ENCODE measurements at regions not wholly inside any gene's neighbourhood (a gene's known extent, or its start where the extent isn't known, plus 50 kb on each side); places are given as distances from the start of the nearest gene placed in this dataset.

DNA sequence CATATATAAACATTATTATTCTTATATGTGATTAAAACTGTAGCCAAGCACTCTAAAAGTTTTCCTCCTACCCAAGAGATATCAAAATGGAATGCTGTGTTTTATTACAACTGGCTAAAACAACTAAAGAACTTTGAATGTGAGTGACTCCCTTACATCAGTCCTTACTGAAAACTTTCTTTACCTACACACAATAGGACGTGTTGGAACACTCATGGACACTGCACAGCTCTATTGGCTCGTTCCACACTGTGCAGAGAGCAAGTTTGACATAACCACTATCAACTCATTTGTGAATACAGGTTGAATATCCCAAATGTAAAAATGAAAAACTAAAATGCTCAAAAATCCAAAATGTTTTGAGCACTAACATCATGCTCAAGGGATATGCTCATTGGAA lies 650.6 kb downstream of the SLC4A3 start:
- FAIRE-seq (no peak), DNase-seq (ENCODE audit: extremely low spot score, insufficient read length, low read depth) (no peak)

DNA sequence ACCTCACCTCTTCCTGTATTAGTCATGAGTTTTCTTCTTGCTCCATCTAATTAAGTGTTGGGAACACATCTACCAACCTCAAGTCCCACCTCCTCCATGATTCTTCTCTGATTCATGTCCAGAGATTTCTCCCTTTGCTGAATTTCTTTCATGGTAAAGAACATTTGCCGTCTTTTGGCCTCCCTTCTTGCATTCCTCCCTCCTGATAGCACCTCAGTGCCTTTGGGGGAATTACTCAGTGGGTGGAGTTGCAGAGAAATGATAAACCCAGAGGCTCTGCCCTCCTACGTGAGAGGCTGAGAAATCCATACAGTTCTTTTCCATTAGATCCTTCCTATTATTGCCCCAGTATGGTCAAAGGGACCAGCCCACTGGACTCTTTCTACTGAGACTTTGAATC lies 651.9 kb downstream of the SLC4A3 start:
- FAIRE-seq = no peak
- DNase-seq (ENCODE audit: extremely low spot score, insufficient read length, low read depth) = no peak

DNA sequence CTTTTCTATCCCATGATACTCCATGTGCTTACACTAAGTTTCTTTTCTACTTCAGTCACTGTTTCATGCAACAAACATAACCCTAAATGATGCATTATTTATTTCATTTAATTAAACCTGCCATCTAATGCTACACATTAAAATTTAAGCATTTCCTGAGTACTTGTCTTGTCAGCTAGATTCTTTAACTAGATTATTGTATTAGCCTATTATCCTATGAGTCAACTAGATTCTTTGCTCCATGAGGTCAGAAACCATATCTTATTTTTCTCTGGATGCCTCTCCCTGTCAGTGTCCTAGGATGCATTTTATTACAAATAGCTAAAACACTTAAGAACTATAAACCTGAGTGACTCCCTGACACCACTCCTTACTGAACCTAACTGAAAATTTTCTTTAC lies 652.4 kb downstream of the SLC4A3 start:
- FAIRE-seq = no peak

DNA sequence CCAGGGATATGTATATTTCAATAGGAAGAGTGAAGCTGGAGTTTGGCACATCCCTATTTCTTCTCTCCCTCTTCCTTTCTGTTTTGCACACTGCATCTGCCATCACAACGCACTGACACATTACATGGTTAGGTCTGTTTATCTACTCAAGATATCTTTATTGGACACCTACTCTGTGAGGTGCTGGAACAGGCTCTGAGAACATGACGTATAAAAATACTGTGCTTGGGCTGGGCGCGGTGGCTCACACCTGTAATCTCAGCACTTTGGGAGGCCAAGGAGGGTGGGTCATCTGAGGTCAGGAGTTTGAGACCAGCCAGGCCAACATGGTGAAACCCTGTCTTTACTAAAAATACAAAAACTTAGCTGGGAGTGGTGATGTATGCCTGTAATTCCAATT lies 653.3 kb downstream of the SLC4A3 start:
- DNase-seq (ENCODE audit: extremely low spot score, insufficient read length, low read depth) = no peak
- FAIRE-seq = no peak

More for the DNA sequence above, 652.4 kb downstream of the SLC4A3 start:
- no peak for DNase-seq (ENCODE audit: extremely low spot score, insufficient read length, low read depth)

DNA sequence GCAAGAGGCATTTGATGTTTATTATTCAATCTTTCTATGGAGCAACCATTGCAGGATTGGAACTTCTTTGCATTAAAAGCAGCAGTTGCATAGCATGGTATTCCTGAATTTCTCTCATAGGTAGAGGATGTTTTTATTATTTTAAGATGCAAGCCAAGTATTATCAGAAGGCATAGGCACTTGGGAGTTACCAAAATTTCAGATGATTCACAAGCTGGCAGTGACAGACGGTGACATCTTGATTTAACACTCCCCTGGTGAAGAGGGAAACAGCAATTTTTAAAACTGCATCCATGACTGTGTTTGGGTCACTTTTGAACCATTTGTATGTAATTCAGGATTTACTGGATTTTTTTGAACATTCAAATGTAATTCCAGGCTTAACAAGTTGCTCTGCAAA lies 654.3 kb downstream of the SLC4A3 start:
- no peak for FAIRE-seq
- DNase-seq (ENCODE audit: extremely low spot score, insufficient read length, low read depth) = no peak

DNA sequence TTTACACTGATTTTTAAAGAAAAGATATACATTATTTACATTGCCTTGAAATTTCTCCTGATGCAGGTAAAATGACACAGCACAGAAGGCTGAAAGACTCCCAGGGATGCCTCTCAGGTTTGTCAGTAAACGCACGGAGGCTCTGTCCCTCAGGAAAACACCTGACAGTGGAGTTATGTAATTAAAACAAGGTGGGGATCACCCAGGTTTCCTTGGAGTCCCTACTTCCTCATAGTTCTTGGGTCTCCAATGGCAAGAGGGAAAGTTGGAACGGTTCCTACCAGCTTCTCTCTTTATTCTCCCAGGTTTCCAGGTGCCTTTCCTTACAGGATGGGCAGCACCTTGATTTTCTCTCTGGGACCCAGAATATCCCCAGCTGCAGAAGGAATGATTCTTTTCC lies 654.8 kb downstream of the SLC4A3 start:
- DNase-seq (ENCODE audit: extremely low spot score, insufficient read length, low read depth) = no peak
- no peak for FAIRE-seq

DNA sequence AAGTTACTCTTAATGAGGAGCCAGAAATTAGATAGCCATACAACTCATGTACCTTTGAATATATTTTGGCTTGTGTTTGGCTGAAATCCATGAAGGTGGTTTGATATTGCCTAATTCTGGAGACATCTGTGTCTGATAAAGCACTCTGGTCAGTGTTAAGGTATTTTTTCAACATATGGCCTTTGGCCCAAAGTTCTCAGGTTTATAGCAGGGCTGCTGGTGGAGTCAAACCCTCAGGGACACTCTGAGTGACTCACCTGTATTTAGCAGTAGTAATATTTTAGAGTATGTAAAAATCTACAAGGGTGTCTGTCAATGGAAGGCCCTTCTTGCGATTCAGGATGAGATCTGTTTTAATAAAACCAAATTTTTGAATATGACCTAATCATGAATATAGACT lies 666.5 kb downstream of the SLC4A3 start:
- no peak for FAIRE-seq
- no peak for DNase-seq (ENCODE audit: extremely low spot score, insufficient read length, low read depth)

DNA sequence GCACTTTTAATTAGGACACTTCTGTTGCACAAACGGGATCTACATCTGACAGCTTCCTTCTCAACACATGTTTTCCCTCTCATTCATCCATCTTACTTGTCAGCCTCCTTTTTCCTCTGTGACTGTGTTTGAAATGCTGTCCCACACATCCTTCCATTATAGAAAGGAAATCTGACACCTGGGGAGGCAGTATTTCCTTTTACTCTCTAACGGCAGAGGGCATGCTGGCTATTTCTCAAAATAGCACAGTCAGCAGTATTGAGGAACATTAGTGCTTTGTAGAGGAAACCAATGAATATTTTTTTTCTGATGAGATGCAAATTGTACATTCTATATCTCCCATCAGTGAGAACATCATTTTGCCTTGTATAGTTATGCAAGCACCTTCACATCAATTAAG lies 668.7 kb downstream of the SLC4A3 start:
- DNase-seq (ENCODE audit: extremely low spot score, insufficient read length, low read depth) (no peak), FAIRE-seq (no peak)

DNA sequence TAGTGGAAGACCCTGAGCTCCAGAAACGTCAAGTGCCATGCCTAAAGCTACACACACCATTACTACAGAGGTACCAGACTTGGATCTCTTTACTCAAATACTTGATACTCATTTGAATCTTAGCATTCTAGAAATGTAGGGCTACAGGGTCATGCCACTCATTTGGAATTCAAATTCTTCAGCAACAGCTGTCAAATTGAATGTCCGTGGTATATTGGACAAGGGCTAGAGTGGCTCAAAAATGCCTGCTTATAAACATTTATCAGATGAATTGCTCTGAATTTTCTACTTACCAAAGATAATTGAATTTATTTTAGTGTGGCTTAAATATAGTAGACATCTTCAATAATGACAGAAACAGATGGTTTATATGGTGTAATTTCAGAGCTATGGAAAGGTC lies 669.7 kb downstream of the SLC4A3 start:
- DNase-seq (ENCODE audit: extremely low spot score, insufficient read length, low read depth) = no peak
- FAIRE-seq = no peak

DNA sequence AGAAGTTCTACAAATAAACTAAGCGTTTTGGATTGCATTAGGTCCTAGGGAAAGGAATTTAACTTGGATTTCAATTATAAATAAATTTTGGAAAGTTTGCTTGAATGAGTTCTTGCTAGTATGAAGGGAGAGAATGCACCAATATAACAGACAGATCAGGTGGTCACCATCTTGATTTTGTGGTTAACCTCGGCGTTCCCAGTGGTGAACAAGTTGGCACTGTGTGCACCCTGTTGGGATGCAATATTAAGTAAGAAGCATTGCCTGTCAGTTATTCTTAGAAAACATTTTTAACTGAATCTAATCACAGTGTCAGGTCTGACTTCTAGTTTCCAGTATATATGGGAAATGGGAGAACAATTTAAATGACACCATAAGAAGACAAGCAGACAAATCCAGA lies 673.4 kb downstream of the SLC4A3 start:
- FAIRE-seq = no peak
- DNase-seq (ENCODE audit: extremely low spot score, insufficient read length, low read depth) = no peak

DNA sequence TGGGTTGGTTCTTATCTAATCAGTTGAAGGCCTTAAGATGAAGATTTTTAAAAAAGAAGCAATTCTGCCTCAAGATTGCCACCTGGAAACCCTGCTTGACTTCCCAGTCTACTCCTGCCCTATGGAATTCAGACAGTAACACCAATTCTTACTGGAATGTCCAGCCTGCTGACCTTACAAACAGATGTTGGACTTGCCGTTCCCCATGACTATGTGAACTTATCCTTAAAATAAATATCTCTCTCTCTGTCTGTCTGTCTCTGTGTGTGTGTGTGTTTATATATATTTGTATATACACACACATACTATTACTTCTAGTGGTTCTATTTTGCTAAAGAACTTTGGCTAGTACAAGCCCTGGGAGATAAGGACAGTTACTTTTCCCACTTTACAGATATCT lies 675.3 kb downstream of the SLC4A3 start:
- FAIRE-seq (no peak), DNase-seq (ENCODE audit: extremely low spot score, insufficient read length, low read depth) (no peak)

DNA sequence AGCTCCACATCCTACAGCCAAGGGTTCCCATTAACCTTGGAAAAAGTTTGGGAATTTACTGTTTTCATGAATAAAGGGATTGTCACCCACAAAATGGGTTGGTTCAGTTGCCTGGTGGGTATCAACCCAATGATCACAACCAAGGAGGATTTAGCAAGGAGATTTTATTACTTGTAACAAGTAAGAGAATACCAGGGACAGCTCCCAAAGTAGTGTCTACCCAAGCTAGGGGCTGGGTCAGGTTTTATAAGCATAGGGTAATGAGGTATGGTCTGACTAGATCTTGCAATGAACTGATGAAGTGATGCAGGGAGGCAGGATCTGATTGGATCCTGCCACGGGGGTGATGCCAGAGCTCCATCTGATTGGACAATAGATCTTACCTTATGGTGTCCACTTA lies 681.8 kb downstream of the SLC4A3 start:
- FAIRE-seq = no peak

DNA sequence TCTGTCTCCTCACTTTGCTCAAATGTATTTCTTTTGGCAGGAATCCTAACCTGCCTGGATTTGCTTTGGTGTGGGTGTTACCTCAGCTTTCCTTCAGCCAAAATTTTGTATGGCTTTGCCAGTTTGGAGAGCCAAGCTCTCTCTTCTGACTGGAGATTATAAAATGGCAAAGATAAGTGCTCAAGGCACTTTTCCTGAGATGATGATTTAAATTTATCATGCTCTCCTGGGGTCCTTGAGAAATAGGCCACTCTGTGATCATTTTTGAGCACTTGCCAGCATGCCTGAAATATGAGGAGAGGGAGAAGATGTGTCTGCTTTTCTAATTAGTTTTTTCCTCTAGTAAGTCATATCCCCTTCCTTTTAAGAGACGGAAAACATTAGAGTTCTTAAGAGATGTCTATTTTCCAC lies 683.0 kb downstream of the SLC4A3 start:
- DNase-seq (ENCODE audit: extremely low spot score, insufficient read length, low read depth) (no peak), FAIRE-seq (no peak)

More for the DNA sequence above, 681.8 kb downstream of the SLC4A3 start:
- DNase-seq (ENCODE audit: extremely low spot score, insufficient read length, low read depth) = no peak

DNA sequence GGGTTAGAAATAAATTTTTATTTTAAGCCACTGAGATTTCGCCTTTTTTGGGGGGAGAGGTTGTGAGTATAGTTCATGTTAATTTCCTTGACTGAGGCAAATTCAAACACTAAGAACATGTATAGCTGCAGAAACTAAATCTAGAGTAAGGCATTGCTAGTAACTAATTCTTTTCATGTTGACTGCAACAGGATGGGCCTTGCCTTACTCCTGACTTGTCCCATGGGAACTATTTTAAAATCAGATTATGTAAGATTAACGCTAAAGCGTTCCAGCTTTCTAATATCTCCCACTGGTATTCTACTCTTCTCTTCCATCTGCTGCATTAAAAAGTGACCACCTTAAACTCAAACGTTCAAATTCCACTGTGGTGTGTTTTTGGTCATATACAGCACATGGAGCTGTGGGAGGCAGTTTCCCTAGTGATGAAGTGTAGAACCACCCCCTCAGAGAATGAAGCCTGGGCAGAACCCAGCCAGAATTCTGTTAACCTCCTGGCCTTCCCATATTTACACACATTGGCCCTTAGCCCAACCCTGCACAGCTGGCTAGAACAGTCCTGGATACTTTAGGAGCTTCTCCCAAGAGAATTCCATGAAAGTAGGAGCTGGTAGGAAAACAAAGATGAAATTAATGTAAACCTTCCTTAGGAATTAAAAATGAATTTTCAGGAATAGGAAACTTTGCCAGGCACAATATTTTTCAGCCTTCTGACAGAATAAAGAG lies 687.8 kb downstream of the SLC4A3 start:
- FAIRE-seq = no peak
- DNase-seq (ENCODE audit: extremely low spot score, insufficient read length, low read depth) = no peak

DNA sequence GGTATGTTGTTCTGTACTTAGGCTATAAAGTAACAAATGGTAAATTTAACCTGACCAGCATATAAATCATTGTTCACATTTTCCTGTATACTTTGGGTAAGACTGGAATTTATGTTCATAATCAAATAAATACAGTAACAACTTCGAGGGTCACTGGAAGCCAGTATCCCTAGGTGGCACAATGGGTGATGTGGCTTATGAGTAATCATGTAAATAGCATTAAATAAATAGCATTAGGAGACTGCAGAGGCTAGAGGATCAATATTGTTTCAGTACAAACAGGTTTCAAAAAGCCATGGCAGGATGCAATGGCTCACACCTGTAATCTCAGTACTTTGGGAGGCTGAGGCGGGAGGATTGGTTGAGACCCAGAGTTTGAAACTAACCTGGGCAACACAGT lies 690.6 kb downstream of the SLC4A3 start:
- no peak for DNase-seq (ENCODE audit: extremely low spot score, insufficient read length, low read depth)
- FAIRE-seq = no peak

DNA sequence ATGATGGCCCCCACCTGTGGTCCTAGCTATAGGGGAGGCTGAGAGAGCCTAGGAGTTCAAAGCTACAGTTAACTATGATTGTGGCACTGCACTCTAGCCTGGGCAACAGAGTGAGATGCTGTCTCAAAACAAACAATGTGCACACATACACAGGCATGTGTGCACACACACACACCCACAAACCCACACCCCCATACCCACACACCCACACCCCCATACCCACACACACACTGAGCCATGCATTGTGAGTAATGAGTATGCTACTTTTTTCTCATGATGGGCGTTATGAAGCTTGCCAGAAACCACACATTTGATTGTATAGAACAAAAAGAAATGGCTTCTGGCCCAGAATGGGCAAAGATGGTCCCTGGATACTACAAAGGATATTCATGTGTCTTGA lies 691.1 kb downstream of the SLC4A3 start:
- DNase-seq (ENCODE audit: extremely low spot score, insufficient read length, low read depth) = no peak
- no peak for FAIRE-seq

DNA sequence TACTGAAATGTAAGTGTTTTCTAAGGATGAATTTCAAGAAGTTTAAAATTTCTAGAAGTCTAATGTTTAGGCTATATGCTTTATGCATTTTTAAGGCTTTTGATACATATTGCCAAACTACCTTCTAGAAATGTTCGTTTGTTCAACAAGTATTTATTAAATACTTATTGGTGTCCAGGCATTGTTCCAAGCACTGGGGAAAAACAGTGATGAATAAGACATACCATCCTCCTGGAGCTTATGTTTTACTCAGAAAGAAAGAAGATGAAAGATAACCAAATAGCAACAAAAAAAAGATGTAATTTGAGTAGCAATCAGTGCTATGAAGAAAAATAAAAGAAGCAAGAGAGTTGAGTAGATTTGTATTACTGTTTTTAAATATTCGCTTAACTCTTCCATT lies 692.9 kb downstream of the SLC4A3 start:
- DNase-seq (ENCODE audit: extremely low spot score, insufficient read length, low read depth) = no peak
- FAIRE-seq = no peak

DNA sequence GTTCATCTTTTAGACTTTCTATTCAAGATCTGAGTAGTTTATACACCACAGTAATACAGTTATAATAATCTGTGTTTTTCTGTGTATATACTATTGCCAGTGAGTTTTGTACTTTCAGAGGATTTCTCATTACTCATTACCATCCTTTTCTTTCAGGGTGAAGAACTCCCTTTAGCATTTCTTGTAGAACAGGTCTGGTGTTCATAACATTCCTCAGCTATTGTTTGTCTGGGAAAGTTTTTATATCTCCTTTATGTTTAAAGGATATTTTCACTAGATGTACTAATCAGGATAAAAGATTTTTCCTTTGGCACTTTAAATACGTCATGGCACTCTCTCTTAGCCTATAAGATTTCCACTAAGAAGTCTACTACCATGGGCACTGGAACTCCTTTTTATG lies 705.5 kb downstream of the SLC4A3 start:
- no peak for FAIRE-seq
- no peak for DNase-seq (ENCODE audit: extremely low spot score, insufficient read length, low read depth)

DNA sequence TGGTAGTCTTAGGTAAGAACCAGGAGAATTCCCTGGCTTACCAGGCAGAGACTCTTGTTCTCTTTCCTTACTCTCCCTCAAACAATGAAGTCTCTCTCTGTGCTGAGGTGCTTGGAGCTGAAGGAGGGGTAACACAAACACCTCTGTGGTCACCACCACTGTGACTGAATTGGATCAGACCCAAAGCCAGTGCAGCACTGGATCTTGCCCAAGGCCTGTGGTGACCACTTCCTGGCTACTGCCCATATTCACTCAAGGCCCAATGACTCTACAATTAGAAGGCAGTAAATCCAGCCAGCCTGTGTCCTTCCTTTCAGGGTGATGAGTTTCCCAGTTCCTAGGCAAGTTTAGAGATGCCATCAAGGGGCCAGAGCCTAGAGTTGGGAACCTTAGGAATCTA lies 706.8 kb downstream of the SLC4A3 start:
- FAIRE-seq (no peak), DNase-seq (ENCODE audit: extremely low spot score, insufficient read length, low read depth) (no peak)

DNA sequence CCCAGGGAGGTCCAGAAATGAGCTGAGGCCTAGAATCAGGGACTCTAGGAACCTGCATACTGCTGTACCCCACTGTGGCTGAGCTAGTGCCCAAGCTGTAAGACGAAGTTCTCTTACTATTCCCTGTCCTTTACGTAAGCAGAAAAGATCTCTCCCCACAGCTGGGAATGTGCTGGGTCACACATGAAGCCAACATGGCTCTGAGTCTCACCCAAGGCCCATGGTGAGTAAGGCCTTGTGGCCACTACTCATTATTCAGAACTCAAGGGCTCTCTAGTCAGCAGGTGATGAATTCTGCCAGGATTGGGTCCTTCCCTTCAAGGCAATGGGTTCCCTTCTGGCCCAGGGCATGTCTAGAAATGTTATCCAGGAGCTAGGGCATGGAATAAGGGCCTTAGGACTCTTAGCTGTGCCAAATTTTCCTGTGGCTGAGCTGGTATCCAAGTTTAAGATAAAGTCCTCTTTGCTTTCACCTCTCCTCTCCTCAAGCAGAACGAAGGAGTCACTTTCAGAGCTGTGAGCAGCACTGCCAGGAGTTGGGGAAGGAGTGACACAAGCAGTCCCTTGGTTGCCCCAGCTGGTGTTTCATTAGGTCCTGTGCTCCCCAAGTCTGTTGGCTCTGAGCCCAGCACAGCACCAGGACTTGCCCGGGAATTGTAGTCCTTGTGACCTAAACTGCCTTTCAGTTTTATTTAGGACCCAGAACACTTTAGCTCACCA lies 707.6 kb downstream of the SLC4A3 start:
- DNase-seq (ENCODE audit: extremely low spot score, insufficient read length, low read depth) (no peak), FAIRE-seq (no peak)

DNA sequence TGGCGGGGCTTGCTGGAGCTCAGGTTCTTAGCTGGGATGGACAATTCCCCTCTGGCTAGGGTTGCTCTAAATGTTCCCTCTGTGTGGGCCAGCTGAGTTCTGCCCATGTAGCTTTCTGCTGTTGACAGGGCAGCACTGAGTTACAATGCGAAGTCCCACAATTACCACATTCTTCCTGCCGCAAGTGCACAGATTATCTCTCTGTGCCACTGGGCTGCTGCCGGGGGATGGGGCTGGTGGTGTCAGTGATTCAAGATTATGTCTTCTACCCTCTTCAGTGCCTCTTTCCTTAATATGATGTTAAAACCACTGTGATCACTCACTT lies 708.1 kb downstream of the SLC4A3 start:
- no peak for FAIRE-seq

DNA sequence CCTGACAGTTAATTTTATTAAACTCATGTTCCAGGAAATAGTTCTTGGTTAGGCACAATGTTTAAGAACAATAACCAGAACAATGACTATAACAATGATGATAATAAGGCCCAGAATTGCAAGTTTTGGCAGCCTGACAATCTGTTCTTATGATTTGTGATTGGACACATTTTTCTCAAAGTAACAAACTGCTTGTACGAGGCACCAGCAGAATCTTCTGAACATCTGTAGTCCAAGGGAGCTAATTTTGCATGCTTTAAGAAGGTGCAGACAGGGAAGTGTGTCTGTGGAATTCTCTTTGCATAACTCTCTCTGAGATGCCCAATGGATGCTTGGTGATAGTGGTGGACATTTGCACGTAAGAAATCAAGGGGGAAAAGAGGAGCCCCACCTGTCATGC lies 709.3 kb downstream of the SLC4A3 start:
- FAIRE-seq (no peak), DNase-seq (ENCODE audit: extremely low spot score, insufficient read length, low read depth) (no peak)

More for the DNA sequence above, 708.1 kb downstream of the SLC4A3 start:
- no peak for DNase-seq (ENCODE audit: extremely low spot score, insufficient read length, low read depth)
